ENCODE measurements at regions not wholly inside any gene's neighbourhood (a gene's known extent, or its start where the extent isn't known, plus 50 kb on each side); places are given as distances from the start of the nearest gene placed in this dataset.

GRCh38 chr16:6864244-6864643 lies 468.4 kb upstream of the RBFOX1 start:
- Mint-ChIP-seq H3K4me1 (ENCODE audit: low read depth) (no peaks in the 10 kb centered on the region), H3K4me3 (no peak overlapping the region), H3K36me3 (ENCODE audit: low read depth) (no peaks in the 10 kb centered on the region; the same call in 1 of the 2 replicates), H3K9me3 (peaks cover 55% of the 10 kb centered on the region), H3K27me3 (ENCODE audit: insufficient read depth) (no peaks in the 10 kb centered on the region), H3K27ac (no peak overlapping the region)
- TF ChIP-seq, protein P1, sequence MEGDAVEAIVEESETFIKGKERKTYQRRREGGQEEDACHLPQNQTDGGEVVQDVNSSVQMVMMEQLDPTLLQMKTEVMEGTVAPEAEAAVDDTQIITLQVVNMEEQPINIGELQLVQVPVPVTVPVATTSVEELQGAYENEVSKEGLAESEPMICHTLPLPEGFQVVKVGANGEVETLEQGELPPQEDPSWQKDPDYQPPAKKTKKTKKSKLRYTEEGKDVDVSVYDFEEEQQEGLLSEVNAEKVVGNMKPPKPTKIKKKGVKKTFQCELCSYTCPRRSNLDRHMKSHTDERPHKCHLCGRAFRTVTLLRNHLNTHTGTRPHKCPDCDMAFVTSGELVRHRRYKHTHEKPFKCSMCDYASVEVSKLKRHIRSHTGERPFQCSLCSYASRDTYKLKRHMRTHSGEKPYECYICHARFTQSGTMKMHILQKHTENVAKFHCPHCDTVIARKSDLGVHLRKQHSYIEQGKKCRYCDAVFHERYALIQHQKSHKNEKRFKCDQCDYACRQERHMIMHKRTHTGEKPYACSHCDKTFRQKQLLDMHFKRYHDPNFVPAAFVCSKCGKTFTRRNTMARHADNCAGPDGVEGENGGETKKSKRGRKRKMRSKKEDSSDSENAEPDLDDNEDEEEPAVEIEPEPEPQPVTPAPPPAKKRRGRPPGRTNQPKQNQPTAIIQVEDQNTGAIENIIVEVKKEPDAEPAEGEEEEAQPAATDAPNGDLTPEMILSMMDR (IDR thresholded peaks at IDR 0.05) = no peak
- DNase-seq = no peak

DNA sequence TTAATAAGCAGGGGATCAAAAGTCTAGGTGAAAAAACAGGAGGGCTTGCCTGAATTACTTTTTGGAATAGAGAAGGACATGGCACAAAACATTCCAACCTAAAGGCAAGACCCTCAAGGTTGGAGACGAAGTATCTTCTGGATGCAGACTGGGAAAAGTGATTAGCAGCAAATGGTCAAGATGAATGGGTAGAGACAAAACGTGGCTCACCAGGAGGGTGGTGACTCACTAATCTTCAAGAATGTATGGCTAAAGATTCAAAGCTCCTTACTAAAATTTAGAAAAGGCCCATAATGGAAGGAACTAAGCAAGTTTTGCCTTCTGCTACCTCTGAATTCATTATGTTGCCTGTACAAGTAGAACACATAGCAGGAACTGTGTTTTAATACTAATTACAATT lies 469.5 kb upstream of the RBFOX1 start:
- Mint-ChIP-seq H3K27ac (no peak overlapping the region), H3K36me3 (ENCODE audit: low read depth) (no peaks in the 10 kb centered on the region), H3K4me1 (ENCODE audit: low read depth) (no peaks in the 10 kb centered on the region), H3K4me3 (no peak overlapping the region), H3K27me3 (ENCODE audit: insufficient read depth) (no peaks in the 10 kb centered on the region), H3K9me3 (peaks cover 50% of the 10 kb centered on the region)
- TF ChIP-seq, protein P1 (IDR thresholded peaks at IDR 0.05) = no peak
- no peak for DNase-seq

DNA sequence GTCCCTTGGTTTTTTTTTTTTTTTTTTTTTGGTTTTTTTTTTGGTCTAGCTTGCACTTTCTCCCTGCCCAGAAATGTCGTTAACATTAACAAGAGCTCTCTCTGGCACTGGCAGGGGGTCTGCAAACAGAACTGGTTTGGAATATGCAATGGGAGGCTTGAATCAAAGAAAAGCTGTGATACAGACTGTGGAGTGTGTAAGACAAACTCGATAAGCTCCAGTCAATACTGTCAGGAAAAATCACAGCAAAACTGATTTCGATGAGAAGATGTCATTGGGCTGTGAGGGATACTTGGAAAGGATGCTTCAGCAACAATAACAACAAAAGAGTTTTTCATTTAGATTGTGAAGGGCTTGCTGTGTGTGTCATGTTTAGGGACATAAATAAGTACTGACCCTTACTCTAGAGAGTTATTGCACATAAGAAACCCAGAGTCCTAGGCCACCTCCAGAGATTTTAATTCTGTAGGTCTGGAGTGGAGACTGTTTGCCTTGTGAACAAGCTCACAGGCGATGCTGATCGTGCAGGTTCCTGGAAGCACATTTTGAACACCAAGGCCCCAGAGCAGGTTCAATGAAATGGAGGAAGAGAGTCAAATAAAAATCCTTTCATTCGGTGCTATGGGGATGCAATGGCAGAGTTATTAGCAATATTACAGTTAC lies 470.7 kb upstream of the RBFOX1 start:
- H3K36me3 Mint-ChIP-seq (ENCODE audit: low read depth) = no peaks in the 10 kb centered on the region
- no peaks in the 10 kb centered on the region for H3K4me1 Mint-ChIP-seq (ENCODE audit: low read depth)
- H3K27me3 Mint-ChIP-seq (ENCODE audit: insufficient read depth) = no peaks in the 10 kb centered on the region
- TF ChIP-seq, protein P1 (IDR thresholded peaks at IDR 0.05) = no peak
- DNase-seq = no peak
- H3K27ac Mint-ChIP-seq = no peak overlapping the region
- no peak overlapping the region for H3K4me3 Mint-ChIP-seq
- H3K9me3 Mint-ChIP-seq = peaks cover 50% of the 10 kb centered on the region

- peaks cover 50% of the 10 kb centered on the region for H3K9me3 Mint-ChIP-seq
- TF ChIP-seq, protein P1 (IDR thresholded peaks at IDR 0.05) = no peak
- H3K27me3 Mint-ChIP-seq (ENCODE audit: insufficient read depth) = no peaks in the 10 kb centered on the region
- no peak for DNase-seq
- H3K4me3 Mint-ChIP-seq = no peak overlapping the region
- no peak overlapping the region for H3K27ac Mint-ChIP-seq
- H3K4me1 Mint-ChIP-seq (ENCODE audit: low read depth) = no peaks in the 10 kb centered on the region
- no peaks in the 10 kb centered on the region for H3K36me3 Mint-ChIP-seq (ENCODE audit: low read depth)
Observed at GRCh38 chr16:6861135-6861814, 471.4 kb upstream of the RBFOX1 start.

GRCh38 chr16:6857575-6857974 lies 475.1 kb upstream of the RBFOX1 start:
- DNase-seq = no peak
- H3K27me3 Mint-ChIP-seq (ENCODE audit: insufficient read depth) = no peaks in the 10 kb centered on the region
- H3K4me1 Mint-ChIP-seq (ENCODE audit: low read depth) = no peaks in the 10 kb centered on the region
- H3K4me3 Mint-ChIP-seq = no peak overlapping the region
- TF ChIP-seq, protein P1 (IDR thresholded peaks at IDR 0.05) = no peak
- no peaks in the 10 kb centered on the region for H3K36me3 Mint-ChIP-seq (ENCODE audit: low read depth)
- H3K27ac Mint-ChIP-seq = no peak overlapping the region
- H3K9me3 Mint-ChIP-seq = peaks cover 40% of the 10 kb centered on the region
